SK-N-SH treated with all-trans-retinoic acid at 6 μM for 48 hours (cell line): ENCODE measurements at regions not wholly inside any gene's neighbourhood (a gene's known extent, or its start where the extent isn't known, plus 50 kb on each side); places are given as distances from the start of the nearest gene placed in this dataset.

Experiments used
- BACH2 ChIP-seq: fragments of 250-450 bp; sonication (Bioruptor Pico); IDR thresholded peaks from 2 replicates; pipeline ENCODE4 v1.9.0; 2021; ENCODE audit warnings: mild to moderate bottlenecking, borderline replicate concordance
- RARB ChIP-seq: fragments of 250-450 bp; sonication (Bioruptor Pico); IDR thresholded peaks from 2 replicates; pipeline ENCODE4 v1.8.0; 2021; ENCODE audit warnings: mild to moderate bottlenecking, moderate library complexity
- ZNF8 ChIP-seq: fragments of 450-650 bp; formaldehyde crosslinking; IDR thresholded peaks from 2 replicates; pipeline ENCODE4 v1.5.0; 2020; ENCODE audit warnings: mild to moderate bottlenecking, moderate library complexity
- TF ChIP-seq, protein P1 (sequence below): fragments of 250-450 bp; sonication (Bioruptor Pico); IDR thresholded peaks from 2 replicates; pipeline ENCODE4 v1.5.1; 2020; ENCODE audit warnings: low read depth, mild to moderate bottlenecking, moderate library complexity

DNA sequence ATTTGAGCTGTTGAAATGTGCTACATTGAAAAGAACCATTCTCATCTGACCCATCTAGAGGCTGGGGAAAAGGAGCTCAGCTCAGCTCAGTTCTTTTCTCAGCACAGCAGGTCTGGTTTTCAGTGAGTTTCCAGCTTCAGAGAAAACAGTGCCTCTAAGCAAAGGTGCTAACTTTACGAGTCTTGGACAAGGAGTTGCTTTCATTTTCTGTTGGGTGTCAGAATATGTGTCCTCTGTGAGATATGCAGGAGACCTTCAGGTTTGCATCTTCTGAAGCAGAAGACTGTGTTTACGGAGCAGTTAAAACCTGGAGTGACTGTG lies 321.3 kb upstream of the USP24 start:
- TF ChIP-seq ZNF8 (CRISPR knock-in tag) (no peak), BACH2 (CRISPR knock-in tag) (no peak), RARB (CRISPR knock-in tag) (no peak)
- TF ChIP-seq, protein P1, sequence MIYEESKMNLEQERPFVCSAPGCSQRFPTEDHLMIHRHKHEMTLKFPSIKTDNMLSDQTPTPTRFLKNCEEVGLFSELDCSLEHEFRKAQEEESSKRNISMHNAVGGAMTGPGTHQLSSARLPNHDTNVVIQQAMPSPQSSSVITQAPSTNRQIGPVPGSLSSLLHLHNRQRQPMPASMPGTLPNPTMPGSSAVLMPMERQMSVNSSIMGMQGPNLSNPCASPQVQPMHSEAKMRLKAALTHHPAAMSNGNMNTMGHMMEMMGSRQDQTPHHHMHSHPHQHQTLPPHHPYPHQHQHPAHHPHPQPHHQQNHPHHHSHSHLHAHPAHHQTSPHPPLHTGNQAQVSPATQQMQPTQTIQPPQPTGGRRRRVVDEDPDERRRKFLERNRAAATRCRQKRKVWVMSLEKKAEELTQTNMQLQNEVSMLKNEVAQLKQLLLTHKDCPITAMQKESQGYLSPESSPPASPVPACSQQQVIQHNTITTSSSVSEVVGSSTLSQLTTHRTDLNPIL (CRISPR knock-in tag) = no peak
